ENCODE measurements at regions not wholly inside any gene's neighbourhood (a gene's known extent, or its start where the extent isn't known, plus 50 kb on each side); places are given as distances from the start of the nearest gene placed in this dataset.

DNA sequence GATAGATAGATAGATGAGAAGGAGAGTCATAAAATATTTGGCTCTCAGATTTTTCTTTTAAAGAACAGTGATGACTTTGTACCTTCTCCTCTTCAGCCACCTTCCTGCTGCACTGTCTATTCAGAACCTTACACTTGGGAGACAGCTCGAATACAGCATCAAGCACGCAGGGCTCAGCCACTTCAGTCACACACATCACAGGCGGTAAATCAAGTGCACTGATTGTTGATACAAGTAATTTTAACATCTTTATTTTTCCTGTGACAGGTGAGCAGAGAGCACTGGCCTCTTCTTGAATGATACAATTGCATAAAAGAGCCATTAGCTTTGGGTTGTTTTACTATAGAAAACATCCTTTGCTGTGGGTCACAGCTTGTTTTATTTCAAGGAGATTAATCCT is 1118.5 kb upstream of the EYS start:
- DNase-seq (ENCODE audit: low read depth in 2 of 2): no peak

DNA sequence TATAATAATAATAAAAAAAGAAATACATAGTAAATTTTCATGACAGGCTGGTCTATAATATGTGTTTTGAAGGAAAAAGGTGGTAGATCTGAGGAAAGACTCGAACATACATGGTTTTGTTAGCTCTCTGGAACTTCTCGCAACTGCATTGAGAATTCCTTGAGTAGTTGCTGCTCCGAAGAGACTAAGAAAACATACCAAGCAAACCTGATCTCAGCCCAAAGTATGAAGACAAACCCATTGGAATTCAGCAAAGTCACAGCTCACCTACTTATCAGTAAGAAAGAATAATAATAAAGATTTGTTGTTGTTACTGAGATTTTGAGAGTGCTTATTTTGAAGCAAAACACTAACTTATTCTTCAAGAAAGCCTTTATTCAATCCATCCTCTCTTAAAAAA is 1107.1 kb upstream of the EYS start:
- no peak for DNase-seq (ENCODE audit: low read depth in 2 of 2)

DNA sequence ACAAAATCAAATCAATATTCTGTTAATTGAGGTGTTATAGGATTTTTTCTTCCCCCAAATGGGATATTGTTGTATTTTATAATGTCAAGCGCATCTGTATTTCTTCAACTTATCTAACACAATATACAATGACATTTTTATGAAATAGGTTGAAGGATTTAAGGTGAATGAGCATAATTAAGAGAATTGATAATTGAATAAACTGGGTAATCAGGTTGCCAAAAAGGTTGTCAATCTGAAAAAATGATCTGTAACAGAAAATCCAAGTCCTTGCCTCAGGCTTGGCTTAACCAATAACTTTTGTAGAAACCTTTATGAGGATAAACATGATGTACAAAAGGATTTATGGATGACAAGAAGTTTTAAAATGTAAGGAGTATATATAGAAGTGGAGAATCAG is 1101.7 kb upstream of the EYS start:
- no peak for DNase-seq (ENCODE audit: low read depth in 2 of 2)

DNA sequence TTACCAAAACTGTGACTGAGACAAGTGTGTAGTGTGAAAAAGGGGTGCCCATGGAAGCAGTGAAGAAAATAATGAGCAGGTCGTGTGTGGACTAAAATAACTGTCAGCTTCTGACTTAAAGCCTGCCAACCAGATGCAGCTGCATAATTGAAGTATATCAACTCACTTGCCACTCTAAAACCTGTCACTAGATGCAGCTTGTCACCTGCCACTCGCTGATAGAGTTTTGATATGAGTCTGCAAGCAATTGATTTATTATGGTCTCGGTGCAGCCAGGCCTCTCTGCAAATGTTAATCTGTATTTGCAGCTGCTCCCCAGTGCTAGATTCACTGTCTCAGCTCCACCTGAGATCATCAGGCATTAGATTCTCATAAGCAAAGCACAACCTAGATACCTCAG is 1090.0 kb upstream of the EYS start:
- DNase-seq (ENCODE audit: low read depth in 2 of 2): no peak

DNA sequence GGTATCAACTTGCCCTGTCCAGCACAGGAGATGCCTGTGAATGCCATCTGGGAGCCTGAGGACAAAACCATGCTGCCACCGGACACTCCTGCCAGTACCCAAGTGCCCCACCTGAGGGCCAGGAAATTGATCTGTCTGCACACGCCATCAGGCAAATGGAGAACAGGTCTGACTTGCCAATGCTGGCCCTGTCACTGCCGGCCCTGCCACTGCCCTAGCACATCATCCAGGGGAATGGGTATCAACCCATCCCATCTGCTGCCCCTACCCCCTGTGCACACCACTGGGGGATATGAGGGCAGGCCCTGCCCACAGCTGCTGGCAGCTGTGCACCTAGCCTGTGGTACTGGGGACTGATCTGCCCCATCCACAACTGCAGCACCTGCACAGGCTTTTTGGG is 1081.6 kb upstream of the EYS start:
- no peak for DNase-seq (ENCODE audit: low read depth in 2 of 2)

DNA sequence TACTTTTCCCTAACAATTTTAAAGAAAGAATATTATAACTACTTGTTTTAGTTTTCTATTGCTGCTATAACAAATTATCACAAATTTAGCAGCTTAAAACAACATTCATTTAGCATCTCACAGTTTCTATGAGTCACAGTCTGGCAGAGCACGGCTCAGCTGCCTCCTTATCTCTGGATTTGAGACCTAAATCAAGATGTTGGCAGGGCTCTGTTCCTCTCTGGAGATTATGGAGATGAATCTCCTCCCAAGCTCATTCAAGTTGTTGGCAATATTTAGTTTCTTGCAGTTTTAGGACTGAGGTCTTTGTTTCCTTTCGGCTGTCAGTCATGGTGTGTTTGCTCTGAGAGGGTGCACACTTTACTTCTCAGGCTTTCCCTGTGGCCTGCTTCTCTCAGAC is 1065.8 kb upstream of the EYS start:
- DNase-seq (ENCODE audit: low read depth in 2 of 2): peak; percentile 16 to 18

DNA sequence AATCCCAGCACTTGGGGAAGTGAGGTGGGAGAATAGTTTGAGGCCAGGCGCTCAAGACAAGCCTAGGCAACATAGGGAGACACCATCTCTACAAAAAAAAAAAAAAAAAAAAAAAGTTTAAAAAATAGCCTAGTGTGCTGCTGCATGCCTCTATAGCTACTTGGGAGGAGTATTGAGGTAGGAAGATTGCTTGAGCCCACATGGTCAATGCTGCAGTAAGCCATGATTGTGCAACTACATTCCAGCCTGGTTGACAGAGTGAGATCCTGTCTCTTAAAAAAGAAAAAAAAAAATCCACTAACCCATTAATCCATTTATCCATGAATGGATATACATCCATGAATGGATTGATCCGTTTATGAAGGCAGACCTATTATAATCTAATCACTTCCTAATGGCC is 1064.6 kb upstream of the EYS start:
- DNase-seq (ENCODE audit: low read depth in 2 of 2): peak in 1 of 2 experiments; percentile 10

DNA sequence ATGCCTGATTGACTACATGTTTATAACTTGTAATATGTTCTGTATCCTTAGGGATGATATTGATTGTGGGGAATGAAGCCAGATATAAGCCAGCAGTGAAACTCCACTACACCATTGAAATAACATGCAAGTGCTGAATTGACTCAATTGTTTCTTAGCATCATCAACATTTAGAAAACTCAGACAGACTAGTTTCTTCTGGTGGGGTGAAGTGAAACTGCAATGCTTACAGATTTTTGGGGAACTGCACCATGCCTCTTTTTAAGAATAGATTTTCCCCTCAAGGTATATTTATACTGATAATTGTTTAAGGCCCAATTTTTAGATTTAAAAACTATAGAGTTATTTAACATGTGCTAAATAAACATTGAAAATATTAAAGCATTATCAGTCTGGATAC is 1044.6 kb upstream of the EYS start:
- no peak for DNase-seq (ENCODE audit: low read depth in 2 of 2)

DNA sequence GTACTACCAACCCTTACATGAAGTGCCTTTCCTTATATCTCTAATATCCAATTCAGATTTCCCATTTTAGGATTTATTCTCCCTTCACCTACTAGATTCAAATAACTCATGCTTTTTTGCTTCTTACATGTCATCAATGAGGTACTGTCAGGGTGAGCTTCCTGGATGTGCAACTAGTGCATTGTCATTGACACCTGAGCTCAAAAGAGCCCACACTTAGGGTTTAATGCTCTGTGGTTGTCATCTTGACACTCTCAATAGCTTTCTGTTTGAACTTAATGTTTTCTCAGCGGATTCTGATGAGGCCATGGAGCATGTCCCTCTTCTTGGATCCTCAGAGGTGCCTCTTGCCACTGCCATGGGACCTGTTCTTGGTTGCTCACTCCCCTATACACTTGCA is 1033.3 kb upstream of the EYS start:
- no peak for DNase-seq (ENCODE audit: low read depth in 2 of 2)

DNA sequence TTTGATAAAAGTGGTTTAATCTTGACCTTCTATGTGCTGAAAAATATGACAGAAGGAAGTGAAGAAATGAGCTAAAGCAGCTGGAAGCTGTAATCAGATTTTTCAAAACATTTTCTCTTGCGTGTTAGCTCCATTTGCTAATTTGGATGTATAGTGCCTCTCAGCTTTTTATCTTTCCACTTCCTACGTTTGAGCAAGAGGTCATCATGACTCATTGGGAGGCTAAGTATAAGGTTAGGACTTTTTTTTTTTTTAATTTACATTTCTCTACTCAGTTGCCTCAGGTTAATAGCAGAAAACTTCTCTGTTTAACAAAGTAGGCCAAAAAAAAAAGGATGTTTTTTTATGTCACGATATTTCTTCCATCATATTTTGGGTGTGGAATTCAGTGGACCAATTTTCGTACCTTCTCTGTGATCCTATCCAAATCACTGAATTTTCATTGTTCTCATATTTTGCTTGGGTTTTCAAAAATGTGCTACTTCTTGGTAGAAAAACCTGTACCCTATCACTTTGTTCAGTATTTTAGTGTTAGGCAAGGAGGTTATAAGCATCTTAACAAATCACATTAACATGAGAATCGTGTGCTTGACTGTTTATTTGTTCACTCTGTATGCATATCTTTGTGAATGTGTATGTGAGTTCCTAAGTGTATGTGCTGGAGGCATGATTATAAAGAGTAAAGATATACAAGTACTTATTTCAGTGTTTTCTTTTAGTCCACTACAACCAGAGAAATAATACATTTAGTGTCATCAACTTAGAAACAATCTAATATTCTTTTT is 1028.3 kb upstream of the EYS start:
- no peak for DNase-seq (ENCODE audit: low read depth in 2 of 2)

DNA sequence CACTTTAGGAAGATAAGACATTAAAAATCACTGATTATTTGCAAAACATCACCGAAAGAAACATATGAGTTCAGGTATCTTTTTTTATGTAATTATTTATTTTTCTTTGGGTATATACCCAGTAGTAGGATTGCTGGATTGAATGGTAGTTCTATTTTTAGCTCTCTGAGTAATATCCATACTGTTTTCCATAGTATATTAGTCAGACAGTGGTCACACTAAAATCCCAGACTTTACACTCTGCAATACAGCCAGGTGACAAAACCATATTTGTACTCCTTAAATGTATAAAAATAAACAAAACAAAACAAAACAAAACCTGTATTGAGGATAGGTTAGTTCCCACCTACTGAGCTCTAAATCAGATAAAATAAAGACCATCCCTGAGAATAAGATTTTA is 1024.3 kb upstream of the EYS start:
- no peak for DNase-seq (ENCODE audit: low read depth in 2 of 2)

DNA sequence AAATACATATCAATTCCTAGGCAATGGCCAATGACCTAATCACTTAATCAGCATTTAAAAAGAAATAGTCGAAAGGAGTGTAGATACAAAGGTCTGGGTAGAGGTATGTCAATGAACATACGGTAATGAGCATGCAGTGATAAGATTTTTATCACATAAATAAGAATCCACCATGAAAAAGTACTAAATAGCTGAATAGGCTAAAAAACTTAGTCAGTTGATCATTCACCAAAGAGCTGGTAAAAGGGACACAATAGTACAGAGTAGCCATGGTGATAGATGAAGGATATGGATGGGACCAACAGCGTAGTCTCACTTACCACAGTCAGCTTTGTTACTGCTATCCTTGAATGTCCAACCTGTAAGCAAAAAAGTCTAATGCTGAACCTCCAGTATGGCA is 1018.6 kb upstream of the EYS start:
- no peak for DNase-seq (ENCODE audit: low read depth in 2 of 2)

DNA sequence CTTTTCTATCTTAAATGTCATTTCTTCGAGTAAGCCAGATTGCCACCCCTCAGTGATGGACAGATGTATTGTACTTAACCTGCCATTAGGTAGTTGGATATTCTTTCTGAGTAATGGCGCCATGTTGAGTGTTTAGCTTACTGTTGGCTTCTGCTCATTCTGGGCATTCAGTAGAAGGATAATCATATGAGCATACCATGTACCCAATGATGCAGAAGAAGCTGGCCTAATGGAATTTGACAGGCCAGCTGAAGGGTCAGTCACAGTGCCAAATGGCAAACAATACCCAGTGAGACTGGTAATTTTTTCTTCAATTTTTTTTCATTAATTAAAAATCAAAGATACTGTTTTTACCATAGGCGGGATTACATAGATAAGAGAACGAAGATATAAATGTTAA is 1010.8 kb upstream of the EYS start:
- no peak for DNase-seq (ENCODE audit: low read depth in 2 of 2)

DNA sequence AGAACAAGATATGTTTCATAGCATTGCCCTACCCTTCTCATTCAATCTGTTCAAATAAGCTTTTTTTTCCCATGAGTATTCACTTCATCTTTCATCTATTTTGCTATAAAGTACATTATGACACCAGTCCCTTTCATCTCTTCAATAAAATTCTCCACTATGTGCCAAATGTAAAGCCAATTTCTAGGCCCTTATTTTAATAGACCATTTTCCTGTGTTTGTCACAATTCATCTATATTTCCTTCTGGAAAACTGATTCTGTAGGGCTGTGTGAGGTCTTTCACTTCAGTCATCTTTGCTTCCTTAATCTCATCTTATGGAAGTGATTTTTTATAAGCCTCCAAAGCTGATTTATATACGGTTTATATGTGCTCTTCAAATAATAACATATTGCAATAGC is 992.4 kb upstream of the EYS start:
- DNase-seq (ENCODE audit: low read depth in 2 of 2): no peak

DNA sequence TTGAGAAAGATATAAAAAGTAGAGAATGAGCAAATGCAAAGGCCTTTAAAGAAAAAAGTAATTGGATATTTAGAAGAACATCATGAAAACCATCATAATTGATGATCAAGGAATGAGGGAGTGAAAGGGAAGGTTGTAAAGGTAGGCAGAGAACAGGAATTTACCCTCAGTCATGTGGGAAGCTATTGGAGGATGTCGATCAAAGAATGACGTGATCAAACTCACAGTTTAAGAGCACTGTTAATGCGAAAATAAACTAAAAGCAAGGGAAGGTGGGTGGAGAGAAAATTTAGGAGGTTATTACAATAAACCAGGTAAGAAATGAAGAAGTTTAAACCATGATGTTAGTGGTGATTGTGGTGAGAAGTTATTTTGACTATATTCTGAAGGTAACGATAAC is 982.6 kb upstream of the EYS start:
- no peak for DNase-seq (ENCODE audit: low read depth in 2 of 2)

DNA sequence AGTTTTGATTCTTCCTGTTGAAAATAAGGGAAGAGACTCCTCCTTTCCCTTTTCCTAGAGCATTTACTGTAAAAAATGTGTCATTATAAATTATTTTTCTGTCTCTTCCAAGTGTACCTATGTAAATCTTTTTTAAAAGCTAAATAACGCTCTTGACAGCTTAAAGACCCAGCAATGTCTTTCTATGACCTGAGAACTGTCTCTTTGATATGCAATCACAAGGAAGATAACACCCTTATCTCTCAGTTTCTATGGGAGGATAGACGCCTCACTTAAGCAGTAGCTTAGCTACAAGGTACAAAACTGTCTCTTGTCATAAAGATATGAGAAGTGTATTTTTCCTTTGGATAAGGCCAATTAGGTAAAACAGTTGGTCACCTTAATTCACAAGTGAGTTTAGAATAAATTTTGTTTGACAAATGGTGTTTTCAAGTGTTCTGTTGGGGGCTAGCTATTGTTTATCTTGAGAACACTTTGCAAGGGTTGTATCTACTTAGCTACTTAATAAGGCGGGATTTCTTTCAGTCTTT is 980.6 kb upstream of the EYS start:
- no peak for DNase-seq (ENCODE audit: low read depth in 2 of 2)

DNA sequence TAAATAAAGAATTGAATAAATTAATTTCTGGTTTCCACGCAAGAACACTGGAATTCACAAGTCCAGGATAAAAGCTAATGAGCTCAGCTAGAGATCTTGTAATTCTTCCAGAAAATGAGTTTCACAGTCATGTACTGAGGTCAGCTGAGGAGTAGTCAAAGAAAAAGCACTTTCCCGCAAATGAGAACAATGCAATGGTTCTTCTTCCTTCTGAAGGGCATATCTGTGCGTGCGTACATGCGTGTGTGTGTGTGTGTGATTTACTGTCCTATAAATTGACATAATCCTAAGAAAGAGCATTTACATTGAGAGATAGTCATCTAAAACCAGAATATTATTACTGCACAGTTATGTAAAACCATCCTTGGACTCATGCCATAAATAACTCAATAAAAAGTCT is 968.9 kb upstream of the EYS start:
- no peak for DNase-seq (ENCODE audit: low read depth in 2 of 2)

DNA sequence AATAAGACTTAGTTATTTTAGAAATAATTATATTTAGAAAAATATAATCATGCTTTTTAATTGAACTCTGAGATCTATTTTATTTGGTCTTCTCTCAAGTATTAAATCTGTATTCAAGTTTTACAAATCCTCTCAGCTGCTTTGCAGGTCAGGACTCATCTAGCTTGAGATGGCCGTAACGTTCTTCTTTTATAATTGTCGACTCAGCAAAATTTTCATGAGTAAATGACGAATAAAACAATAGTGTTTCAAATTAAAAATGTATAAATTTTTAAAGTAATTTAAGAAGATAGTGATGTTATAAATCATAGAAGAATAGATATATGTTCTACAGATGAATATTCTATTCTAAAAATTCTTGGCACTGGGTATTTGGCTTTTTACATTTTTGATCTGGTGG is 957.1 kb upstream of the EYS start:
- DNase-seq (ENCODE audit: low read depth in 2 of 2): no peak

DNA sequence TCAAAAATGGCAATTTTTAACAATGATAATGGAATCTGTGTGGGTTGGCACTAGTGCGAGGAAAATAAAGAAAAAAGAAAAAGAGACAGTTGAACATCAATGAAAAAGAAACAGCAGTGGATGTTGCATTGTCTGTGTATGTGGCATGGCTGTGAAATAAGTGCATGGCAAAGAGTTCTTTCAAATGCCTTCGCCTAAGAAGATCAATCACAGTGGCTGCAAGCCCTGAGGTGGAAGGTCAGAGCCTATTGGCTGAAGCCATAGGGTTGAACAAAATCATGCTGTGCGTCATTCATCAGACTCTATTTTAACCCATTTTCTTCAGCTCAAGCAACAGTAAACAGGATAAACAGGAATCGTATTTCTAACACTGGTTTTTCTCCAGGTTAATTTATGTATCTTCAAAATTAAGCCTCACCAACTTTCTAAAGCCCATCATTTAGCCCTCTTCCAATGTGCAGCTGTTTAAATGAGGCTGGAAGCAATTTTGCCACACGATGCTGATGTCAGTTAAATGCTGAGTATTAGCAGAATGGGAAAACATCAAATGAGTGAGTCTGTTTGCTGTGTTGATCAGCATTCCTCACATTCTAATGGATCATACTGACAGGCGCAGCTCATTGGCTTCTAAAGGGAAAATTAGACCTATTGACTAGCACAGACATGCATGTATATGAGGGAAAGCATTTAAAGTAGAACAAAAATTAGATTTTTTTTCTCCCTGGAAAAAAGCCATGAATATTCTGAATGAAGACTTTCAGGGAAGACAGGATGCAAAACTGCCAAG is 955.9 kb upstream of the EYS start:
- no peak for DNase-seq (ENCODE audit: low read depth in 2 of 2)

DNA sequence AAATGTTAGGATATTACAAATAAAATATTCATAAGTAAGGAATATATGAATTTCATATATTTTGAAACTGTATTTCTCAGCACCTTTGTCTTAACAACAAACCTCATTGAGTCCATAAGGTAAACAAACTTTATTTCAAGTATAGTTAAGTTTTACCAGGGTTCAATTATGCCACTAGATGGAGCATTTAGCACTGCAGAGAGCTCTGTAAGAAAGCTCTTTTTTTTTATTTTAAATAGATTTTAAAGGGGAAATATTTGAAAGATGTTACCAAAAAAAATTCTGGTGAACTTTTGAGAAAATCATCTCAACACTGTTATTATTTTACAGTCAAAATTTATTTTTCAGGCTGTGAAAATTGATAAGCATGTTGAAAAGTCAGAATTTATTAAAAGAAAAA is 955.2 kb upstream of the EYS start:
- DNase-seq (ENCODE audit: low read depth in 2 of 2): peak; percentile 4 to 7

DNA sequence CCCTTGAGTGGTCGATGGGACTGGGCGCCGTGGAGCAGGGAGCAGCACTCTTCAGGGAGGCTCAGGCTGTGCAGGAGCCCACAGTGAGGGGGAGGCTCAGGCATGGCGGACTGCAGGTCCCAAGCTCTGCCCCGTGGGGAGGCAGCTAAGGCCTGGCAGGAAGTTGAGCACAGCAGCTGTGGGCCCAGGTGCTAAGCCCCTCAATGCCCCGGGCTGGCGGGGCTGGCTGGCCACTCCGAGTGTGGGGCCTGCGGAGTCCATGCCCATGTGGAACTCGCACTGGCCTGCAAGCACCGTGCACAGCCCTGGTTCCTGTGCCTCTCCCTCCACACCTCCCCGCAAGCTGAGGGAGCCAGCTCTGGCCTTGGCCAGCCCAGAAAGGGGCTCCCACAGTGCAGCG is 948.4 kb upstream of the EYS start:
- no peak for DNase-seq (ENCODE audit: low read depth in 2 of 2)

DNA sequence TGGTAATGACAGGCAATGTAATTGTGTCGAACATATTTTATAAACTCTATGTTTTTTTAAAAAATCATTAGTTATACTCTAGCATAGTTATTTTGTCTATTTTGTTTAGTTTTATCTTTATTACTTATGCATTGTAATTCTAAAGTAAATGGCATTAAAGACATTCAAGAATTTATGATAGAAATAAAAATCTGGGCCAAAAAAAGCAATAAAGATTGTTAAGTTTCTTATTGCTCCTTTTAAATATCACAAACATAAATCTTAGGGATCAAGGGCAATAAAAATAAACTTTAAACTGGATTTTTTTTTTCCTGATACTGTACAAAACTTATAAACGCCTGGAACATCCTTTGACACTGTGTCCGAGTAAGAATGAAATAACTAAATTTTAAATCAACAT is 931.5 kb upstream of the EYS start:
- DNase-seq (ENCODE audit: low read depth in 2 of 2): no peak

DNA sequence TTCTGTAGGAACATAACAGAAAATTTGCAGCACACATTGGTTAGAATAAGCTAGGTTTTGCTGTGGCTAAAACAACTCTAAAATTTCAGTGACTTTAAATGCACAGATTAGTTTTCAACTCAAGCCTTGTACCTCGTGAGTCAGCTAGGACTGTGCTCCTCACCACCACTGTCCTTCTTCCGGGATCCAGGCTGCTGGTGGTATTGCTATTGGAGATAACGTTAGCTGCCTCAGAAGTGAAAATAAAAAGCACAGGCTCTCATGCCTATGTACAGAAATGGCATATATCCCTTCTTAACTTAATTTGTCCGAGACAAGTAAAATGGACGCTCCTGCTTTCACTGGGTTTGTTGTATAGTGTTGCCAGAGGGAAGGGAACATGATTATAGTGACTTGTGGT is 931.1 kb upstream of the EYS start:
- no peak for DNase-seq (ENCODE audit: low read depth in 2 of 2)
